Dedifferentiated amniotic fluid mesenchymal stem cell (primary cell): ENCODE measurements at regions not wholly inside any gene's neighbourhood (a gene's known extent, or its start where the extent isn't known, plus 50 kb on each side); places are given as distances from the start of the nearest gene placed in this dataset.

Experiments used
- DNase-seq: peaks from one replicate; pipeline ENCODE4 v3.0.0-alpha.2; 2016; ENCODE audit errors: extremely low spot score

GRCh38 chr10:91335147-91335546, 75.0 kb upstream of the HECTD2 start:
- DNase-seq, result no peak

- DNase-seq, result no peak
Observed at GRCh38 chr10:91339729-91340128, 70.4 kb upstream of the HECTD2 start.

GRCh38 chr10:91340613-91341362, 69.4 kb upstream of the HECTD2 start:
- peak; percentile 79 for DNase-seq

- no peak for DNase-seq
Observed at GRCh38 chr10:91341686-91342085, 68.5 kb upstream of the HECTD2 start.

GRCh38 chr10:91343010-91343409, 67.1 kb upstream of the HECTD2 start:
- no peak for DNase-seq

GRCh38 chr10:91344117-91344856, 65.9 kb upstream of the HECTD2 start:
- no peak for DNase-seq

GRCh38 chr10:91345716-91346115, 64.4 kb upstream of the HECTD2 start:
- no peak for DNase-seq

- DNase-seq, result no peak
Observed at GRCh38 chr10:91347529-91347928, 62.6 kb upstream of the HECTD2 start.

GRCh38 chr10:91349381-91349780, 60.8 kb upstream of the HECTD2 start:
- DNase-seq, result peak; percentile 93

GRCh38 chr10:91350651-91351081, 59.5 kb upstream of the HECTD2 start:
- DNase-seq, result no peak

GRCh38 chr10:91352760-91353159, 57.4 kb upstream of the HECTD2 start:
- no peak for DNase-seq

GRCh38 chr10:91354166-91355075, 55.7 kb upstream of the HECTD2 start:
- DNase-seq, result no peak

- no peak for DNase-seq
Observed at GRCh38 chr10:91355998-91356397, 54.1 kb upstream of the HECTD2 start.

GRCh38 chr10:91357497-91357896, 52.6 kb upstream of the HECTD2 start:
- no peak for DNase-seq
